ENCODE measurements at regions not wholly inside any gene's neighbourhood (a gene's known extent, or its start where the extent isn't known, plus 50 kb on each side); places are given as distances from the start of the nearest gene placed in this dataset.
A peak's percentile ranks its signal among the peaks of the same experiment; 100 is the strongest.

GRCh38 chr11:15313862-15314261, 199.1 kb downstream of the INSC start:
- Histone ChIP-seq H3K4me3 (no peak overlapping the region), H3K36me3 (no peaks in the 10 kb centered on the region), H3K27ac (no peak overlapping the region), H3K4me1 (no peaks in the 10 kb centered on the region), H3K9me3 (peaks cover 0 to under 1% (median 0%) of the 10 kb centered on the region in 12 donors), H3K27me3 (no peaks in the 10 kb centered on the region)
- ATAC-seq (no peak), DNase-seq (no peak)
- WGBS, 4 donors = 92 to 98% (median 94%) methylated on average over 2 of the region's 2 CpGs
- intact Hi-C loops (cut with DNase I) = no loop called here
- TF ChIP-seq POLR2A (IDR thresholded peaks at IDR 0.05) = no peak
- TF ChIP-seq, protein P1, sequence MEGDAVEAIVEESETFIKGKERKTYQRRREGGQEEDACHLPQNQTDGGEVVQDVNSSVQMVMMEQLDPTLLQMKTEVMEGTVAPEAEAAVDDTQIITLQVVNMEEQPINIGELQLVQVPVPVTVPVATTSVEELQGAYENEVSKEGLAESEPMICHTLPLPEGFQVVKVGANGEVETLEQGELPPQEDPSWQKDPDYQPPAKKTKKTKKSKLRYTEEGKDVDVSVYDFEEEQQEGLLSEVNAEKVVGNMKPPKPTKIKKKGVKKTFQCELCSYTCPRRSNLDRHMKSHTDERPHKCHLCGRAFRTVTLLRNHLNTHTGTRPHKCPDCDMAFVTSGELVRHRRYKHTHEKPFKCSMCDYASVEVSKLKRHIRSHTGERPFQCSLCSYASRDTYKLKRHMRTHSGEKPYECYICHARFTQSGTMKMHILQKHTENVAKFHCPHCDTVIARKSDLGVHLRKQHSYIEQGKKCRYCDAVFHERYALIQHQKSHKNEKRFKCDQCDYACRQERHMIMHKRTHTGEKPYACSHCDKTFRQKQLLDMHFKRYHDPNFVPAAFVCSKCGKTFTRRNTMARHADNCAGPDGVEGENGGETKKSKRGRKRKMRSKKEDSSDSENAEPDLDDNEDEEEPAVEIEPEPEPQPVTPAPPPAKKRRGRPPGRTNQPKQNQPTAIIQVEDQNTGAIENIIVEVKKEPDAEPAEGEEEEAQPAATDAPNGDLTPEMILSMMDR (IDR thresholded peaks at IDR 0.05) = no peak

DNA sequence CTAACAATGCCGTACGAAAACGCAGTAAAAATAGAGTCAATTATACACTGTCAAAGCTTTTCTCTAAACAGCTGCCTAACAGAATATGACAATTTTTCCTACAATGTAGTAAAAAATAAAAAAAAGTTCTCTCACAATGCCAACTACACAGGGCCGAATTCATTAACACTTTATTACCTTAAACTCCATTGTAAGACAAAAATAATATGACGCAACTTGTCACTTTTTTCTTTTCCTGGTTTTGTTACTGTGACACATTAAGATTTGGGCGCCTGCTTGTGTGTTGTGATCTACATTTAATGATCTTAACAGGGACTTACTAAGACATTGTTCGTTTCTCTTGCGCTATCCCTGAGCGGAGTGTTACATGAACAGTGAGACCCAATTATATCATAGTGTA, 204.1 kb downstream of the INSC start:
- Histone ChIP-seq H3K4me1 (peaks cover 0 to 7% (median 0%) of the 10 kb centered on the region in 12 donors), H3K27me3 (no peaks in the 10 kb centered on the region), H3K27ac (no peak overlapping the region), H3K4me3 (no peak overlapping the region), H3K36me3 (no peaks in the 10 kb centered on the region), H3K9me3 (no peaks in the 10 kb centered on the region)
- TF ChIP-seq POLR2A (IDR thresholded peaks at IDR 0.05) = no peak
- TF ChIP-seq, protein P1 (IDR thresholded peaks at IDR 0.05) = no peak
- intact Hi-C loops (cut with DNase I) = no loop called here
- DNase-seq = no peak
- 70 to 78% (median 74%) methylated on average over 9 of the region's 9 CpGs for WGBS, 4 donors
- ATAC-seq = peak in 1 of 4 donors; percentile 30

- intact Hi-C loops (cut with DNase I) = loop anchor here (2.0 to 10.0 kb wide), 11 partner anchors 318 to 1291 kb away; no protein-coding TSS in a partner anchor
- WGBS, 4 donors = 88 to 95% (median 93%) methylated on average over 2 of the region's 2 CpGs
- ATAC-seq (no peak), DNase-seq (no peak)
- Histone ChIP-seq H3K4me3 (no peak overlapping the region), H3K27ac (no peak overlapping the region), H3K4me1 (no peaks in the 10 kb centered on the region), H3K36me3 (no peaks in the 10 kb centered on the region), H3K9me3 (no peaks in the 10 kb centered on the region), H3K27me3 (no peaks in the 10 kb centered on the region)
- no peak for TF ChIP-seq POLR2A (IDR thresholded peaks at IDR 0.05)
- TF ChIP-seq, protein P1 (IDR thresholded peaks at IDR 0.05) = no peak
These were observed 211.8 kb downstream of the INSC start for GRCh38 chr11:15326520-15326919.

- peak; percentile 53 to 64 (median 58) for DNase-seq
- Histone ChIP-seq H3K27me3 (no peaks in the 10 kb centered on the region), H3K36me3 (no peaks in the 10 kb centered on the region), H3K27ac (no peak overlapping the region), H3K9me3 (no peaks in the 10 kb centered on the region), H3K4me1 (no peaks in the 10 kb centered on the region), H3K4me3 (no peak overlapping the region)
- 57 to 63% (median 58%) methylated on average over 4 of the region's 4 CpGs for WGBS, 4 donors
- intact Hi-C loops (cut with DNase I) = loop anchor here (2.0 to 10.0 kb wide), 11 partner anchors 317 to 1289 kb away; no protein-coding TSS in a partner anchor
- peak; percentile 76 to 89 (median 84) for ATAC-seq
- TF ChIP-seq, protein P1 (IDR thresholded peaks at IDR 0.05) = peak; percentile 43 to 76 (median 67)
- TF ChIP-seq POLR2A (IDR thresholded peaks at IDR 0.05) = no peak
These were observed 213.1 kb downstream of the INSC start for GRCh38 chr11:15327786-15328231.
